ENCODE measurements at regions not wholly inside any gene's neighbourhood (a gene's known extent, or its start where the extent isn't known, plus 50 kb on each side); places are given as distances from the start of the nearest gene placed in this dataset.

DNA sequence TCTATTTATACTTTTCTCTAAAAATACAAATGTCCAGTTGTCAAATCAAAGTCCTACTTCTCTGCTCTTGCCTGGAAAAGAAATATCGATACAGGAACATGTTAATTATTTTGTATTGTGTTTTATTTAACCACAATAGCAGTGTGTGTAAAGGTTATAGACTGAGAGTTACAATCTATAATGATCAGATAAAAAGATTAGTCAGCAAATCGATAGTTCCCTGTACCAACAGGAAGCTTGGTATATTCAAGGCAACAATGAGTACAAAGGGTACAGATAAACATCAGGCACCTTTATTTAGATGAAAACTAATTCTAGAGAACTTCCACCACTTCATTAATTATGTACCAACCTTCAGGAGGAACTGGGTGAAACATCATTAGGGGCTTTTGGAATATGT is 469.5 kb downstream of the GBA3 start:
- Mint-ChIP-seq H3K4me1 (ENCODE audit: low read depth, unreplicated experiment) (no peaks in the 10 kb centered on the region), H3K9me3 (ENCODE audit: unreplicated experiment) (no peaks in the 10 kb centered on the region), H3K4me3 (ENCODE audit: unreplicated experiment) (no peak overlapping the region), H3K27ac (ENCODE audit: unreplicated experiment) (no peak overlapping the region), H3K36me3 (ENCODE audit: unreplicated experiment) (no peaks in the 10 kb centered on the region), H3K27me3 (ENCODE audit: unreplicated experiment) (no peaks in the 10 kb centered on the region)
- no peak for TF ChIP-seq CTCF (IDR thresholded peaks at IDR 0.05; ENCODE audit: partially characterized antibody, unreplicated experiment)
- DNase-seq: no peak

DNA sequence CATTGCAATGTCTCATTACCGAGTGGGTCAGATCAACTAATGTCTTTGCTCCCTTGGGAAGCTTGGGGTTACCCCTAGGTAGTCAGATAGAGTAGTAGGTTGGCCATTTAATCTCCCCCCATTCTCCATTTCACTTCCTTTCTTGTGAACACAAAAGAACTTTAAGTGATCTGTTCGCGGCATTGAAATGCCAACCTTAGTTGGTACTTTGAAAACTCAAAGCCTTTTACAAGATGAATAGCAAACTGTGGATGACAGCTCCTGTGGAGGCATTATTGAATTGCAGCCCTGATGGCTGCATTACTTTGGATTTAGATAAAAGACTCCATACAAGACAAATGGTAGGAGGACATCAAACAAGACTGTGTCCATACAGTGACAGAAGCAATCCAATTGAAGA is 469.1 kb downstream of the GBA3 start:
- no peak for DNase-seq
- H3K4me1 Mint-ChIP-seq (ENCODE audit: low read depth, unreplicated experiment): no peaks in the 10 kb centered on the region
- H3K36me3 Mint-ChIP-seq (ENCODE audit: unreplicated experiment): no peaks in the 10 kb centered on the region
- H3K27me3 Mint-ChIP-seq (ENCODE audit: unreplicated experiment): no peaks in the 10 kb centered on the region
- TF ChIP-seq CTCF (IDR thresholded peaks at IDR 0.05; ENCODE audit: partially characterized antibody, unreplicated experiment): no peak
- no peak overlapping the region for H3K4me3 Mint-ChIP-seq (ENCODE audit: unreplicated experiment)
- H3K9me3 Mint-ChIP-seq (ENCODE audit: unreplicated experiment): no peaks in the 10 kb centered on the region
- no peak overlapping the region for H3K27ac Mint-ChIP-seq (ENCODE audit: unreplicated experiment)

GRCh38 chr4:23153076-23153475 is 460.3 kb downstream of the GBA3 start:
- H3K36me3 Mint-ChIP-seq (ENCODE audit: unreplicated experiment): no peaks in the 10 kb centered on the region
- H3K9me3 Mint-ChIP-seq (ENCODE audit: unreplicated experiment): no peaks in the 10 kb centered on the region
- no peak for TF ChIP-seq CTCF (IDR thresholded peaks at IDR 0.05; ENCODE audit: partially characterized antibody, unreplicated experiment)
- H3K4me3 Mint-ChIP-seq (ENCODE audit: unreplicated experiment): no peak overlapping the region
- DNase-seq: no peak
- no peaks in the 10 kb centered on the region for H3K4me1 Mint-ChIP-seq (ENCODE audit: low read depth, unreplicated experiment)
- H3K27me3 Mint-ChIP-seq (ENCODE audit: unreplicated experiment): no peaks in the 10 kb centered on the region
- H3K27ac Mint-ChIP-seq (ENCODE audit: unreplicated experiment): no peak overlapping the region

- no peaks in the 10 kb centered on the region for H3K9me3 Mint-ChIP-seq (ENCODE audit: unreplicated experiment)
- H3K4me1 Mint-ChIP-seq (ENCODE audit: low read depth, unreplicated experiment): no peaks in the 10 kb centered on the region
- no peak for TF ChIP-seq CTCF (IDR thresholded peaks at IDR 0.05; ENCODE audit: partially characterized antibody, unreplicated experiment)
- no peaks in the 10 kb centered on the region for H3K36me3 Mint-ChIP-seq (ENCODE audit: unreplicated experiment)
- H3K4me3 Mint-ChIP-seq (ENCODE audit: unreplicated experiment): no peak overlapping the region
- H3K27me3 Mint-ChIP-seq (ENCODE audit: unreplicated experiment): no peaks in the 10 kb centered on the region
- no peak overlapping the region for H3K27ac Mint-ChIP-seq (ENCODE audit: unreplicated experiment)
- no peak for DNase-seq
Observed at GRCh38 chr4:23149815-23150214, 457.1 kb downstream of the GBA3 start.

DNA sequence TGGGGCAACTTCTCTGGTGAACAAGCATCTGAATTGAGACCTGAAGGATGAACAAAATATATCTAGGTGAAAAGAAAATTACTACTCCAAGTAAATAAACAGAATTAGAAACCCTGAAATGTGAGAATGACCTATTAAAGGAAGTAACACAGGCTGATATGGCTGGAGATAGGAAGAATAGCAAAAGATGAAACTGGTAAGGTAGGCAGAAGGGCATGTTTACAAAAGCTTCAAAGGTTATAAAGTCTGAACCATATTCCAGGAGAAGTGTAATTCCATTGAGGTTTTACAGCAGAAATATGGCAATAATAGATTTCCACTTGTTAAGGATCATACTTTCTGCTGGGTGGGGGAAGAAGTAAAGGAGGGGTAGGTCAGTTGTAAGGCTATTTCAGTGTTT is 452.0 kb downstream of the GBA3 start:
- Mint-ChIP-seq H3K27me3 (ENCODE audit: unreplicated experiment) (no peaks in the 10 kb centered on the region), H3K36me3 (ENCODE audit: unreplicated experiment) (no peaks in the 10 kb centered on the region), H3K27ac (ENCODE audit: unreplicated experiment) (no peak overlapping the region), H3K4me3 (ENCODE audit: unreplicated experiment) (no peak overlapping the region), H3K4me1 (ENCODE audit: low read depth, unreplicated experiment) (no peaks in the 10 kb centered on the region), H3K9me3 (ENCODE audit: unreplicated experiment) (no peaks in the 10 kb centered on the region)
- TF ChIP-seq CTCF (IDR thresholded peaks at IDR 0.05; ENCODE audit: partially characterized antibody, unreplicated experiment): no peak
- DNase-seq: no peak
